GM21367 (cell line): ENCODE measurements at regions not wholly inside any gene's neighbourhood (a gene's known extent, or its start where the extent isn't known, plus 50 kb on each side); places are given as distances from the start of the nearest gene placed in this dataset.
"Not testable (repeated sequence)": the region's sequence is repeated elsewhere in the genome, so short reads cannot be mapped to it uniquely, and the experiment has no call there.

ENCODE experiments used
- ATAC-seq: cut with Tn5 transposase; IDR thresholded peaks from one replicate; pipeline ENCODE4 v1.9.1; 2021; ENCODE audit not compliant: unreplicated experiment

GRCh38 chr12:31162896-31163560 lies 89.4 kb downstream of the DDX11 start:
- ATAC-seq: not testable (repeated sequence)

GRCh38 chr12:31174293-31174692 lies 100.6 kb downstream of the DDX11 start:
- ATAC-seq: not testable (repeated sequence)

- not testable (repeated sequence) for ATAC-seq
Measured at GRCh38 chr12:31177514-31177913, 103.9 kb downstream of the DDX11 start.

- ATAC-seq: not testable (repeated sequence)
Measured at GRCh38 chr12:31178875-31179274, 105.2 kb downstream of the DDX11 start.

- not testable (repeated sequence) for ATAC-seq
Measured at GRCh38 chr12:31179627-31180237, 106.1 kb downstream of the DDX11 start.

GRCh38 chr12:31182571-31182970 lies 108.9 kb downstream of the DDX11 start:
- ATAC-seq: not testable (repeated sequence)

GRCh38 chr12:31183107-31183506 lies 109.4 kb downstream of the DDX11 start:
- ATAC-seq: not testable (repeated sequence)

- ATAC-seq: not testable (repeated sequence)
Measured at GRCh38 chr12:31183899-31184298, 110.2 kb downstream of the DDX11 start.

- ATAC-seq: not testable (repeated sequence)
Measured at GRCh38 chr12:31184667-31185066, 111.0 kb downstream of the DDX11 start.

- ATAC-seq: not testable (repeated sequence)
Measured at GRCh38 chr12:31192689-31193088, 119.0 kb downstream of the DDX11 start.

GRCh38 chr12:31195620-31196019 lies 122.0 kb downstream of the DDX11 start:
- ATAC-seq: not testable (repeated sequence)

- ATAC-seq: not testable (repeated sequence)
Measured at GRCh38 chr12:31199476-31199875, 125.8 kb downstream of the DDX11 start.

- ATAC-seq: no peak
Measured at GRCh38 chr12:31201382-31201781, 124.6 kb downstream of the SINHCAF start.

GRCh38 chr12:31203261-31203660 lies 122.7 kb downstream of the SINHCAF start:
- no peak for ATAC-seq

- peak; percentile 95 for ATAC-seq
Measured at GRCh38 chr12:31205054-31205453, 120.9 kb downstream of the SINHCAF start.

GRCh38 chr12:31206038-31206670 lies 119.8 kb downstream of the SINHCAF start:
- ATAC-seq: no peak

- no peak for ATAC-seq
Measured at GRCh38 chr12:31207799-31208465, 118.0 kb downstream of the SINHCAF start.

- ATAC-seq: no peak
Measured at GRCh38 chr12:31210104-31210503, 115.8 kb downstream of the SINHCAF start.

GRCh38 chr12:31210541-31210940 lies 115.4 kb downstream of the SINHCAF start:
- ATAC-seq: no peak

- no peak for ATAC-seq
Measured at GRCh38 chr12:31214626-31215517, 111.1 kb downstream of the SINHCAF start.
